SK-N-SH (cell line): ENCODE measurements at regions not wholly inside any gene's neighbourhood (a gene's known extent, or its start where the extent isn't known, plus 50 kb on each side); places are given as distances from the start of the nearest gene placed in this dataset.

ENCODE experiments used
- CTCF ChIA-PET: fragments of 300-600, 350-600 bp; formaldehyde crosslinking; extraction: SDS; loops from one replicate; lab custom pipeline; 2021; lab: Yijun Ruan, JAX
- POLR2A ChIA-PET: fragments of 350-600 bp; sonication (Branson Sonifier 250); formaldehyde crosslinking; extraction: SDS; loops from one replicate; lab custom pipeline; 2020; ENCODE audit warnings: antibody characterized with exemption, inconsistent platforms; lab: Yijun Ruan, JAX
- DNase-seq: peaks from one replicate; pipeline ENCODE4 v3.0.0; 2012
- H2AFZ ChIP-seq: fragments of 200-600 bp; sonication (generic); 2 replicates; pipeline ENCODE4 v1.8.1; 2016; ENCODE audit warnings: antibody characterized with exemption, mild to moderate bottlenecking, low read depth
- H3F3A ChIP-seq: fragments of 200-600 bp; sonication (generic); replicated peaks from 2 replicates; pipeline ENCODE3; 2016; ENCODE audit warnings: antibody characterized with exemption, mild to moderate bottlenecking; ENCODE audit not compliant: insufficient read depth
- H3K27ac ChIP-seq, 2 experiments: fragments of 200-500 bp in 1 of 2; fragments of 200-600 bp in 1 of 2; sonication (Bioruptor generic) in 1 of 2; sonication (generic), shearing (Covaris generic) in 1 of 2; 2 replicates each; pipeline versions ENCODE4 v1.5.1 to v1.6.1; 2014 to 2016; ENCODE audit warnings: low read depth in 2 of 2, inconsistent platforms in 1 of 2, low read length in 1 of 2, mild to moderate bottlenecking in 1 of 2, mixed read lengths in 1 of 2
- H3K27me3 ChIP-seq: fragments of 200-600 bp; sonication (generic), shearing (Covaris generic); 2 replicates; pipeline ENCODE4 v1.6.1; 2016; ENCODE audit warnings: mixed run types; ENCODE audit not compliant: insufficient read depth
- H3K36me3 ChIP-seq, 2 experiments: fragments of 200-500 bp in 1 of 2; fragments of 200-600 bp in 1 of 2; sonication (Bioruptor generic) in 1 of 2; sonication (generic) in 1 of 2; replicated peaks in 1 of 2; 2 replicates each; pipeline versions ENCODE3 to v1.5.1; 2014 to 2016; ENCODE audit warnings: low read length in 1 of 2, mild to moderate bottlenecking in 1 of 2; ENCODE audit not compliant: insufficient read depth in 2 of 2, control insufficient read depth in 1 of 2
- H3K4me1 ChIP-seq, 2 experiments: fragments of 200-500 bp in 1 of 2; fragments of 200-600 bp in 1 of 2; sonication (Bioruptor generic) in 1 of 2; sonication (generic), shearing (Covaris generic) in 1 of 2; 2 replicates each; pipeline versions ENCODE4 v1.5.1 to v1.6.1; 2014 to 2016; ENCODE audit warnings: low read depth in 1 of 2, low read length in 1 of 2, mixed run types in 1 of 2; ENCODE audit not compliant: insufficient read depth in 2 of 2, control insufficient read depth in 1 of 2
- H3K4me2 ChIP-seq: fragments of 200-600 bp; sonication (generic), shearing (Covaris generic); 2 replicates; pipeline ENCODE4 v1.6.1; 2017; ENCODE audit warnings: mixed run types
- H3K4me3 ChIP-seq, 2 experiments: fragments of 200-500 bp in 1 of 2; fragments of 200-600 bp in 1 of 2; sonication (Bioruptor generic) in 1 of 2; sonication (generic), shearing (Covaris generic) in 1 of 2; 2 replicates each; pipeline versions ENCODE4 v1.5.1 to v1.8.1; 2014 to 2016; ENCODE audit warnings: low read depth in 2 of 2, inconsistent platforms in 1 of 2, low read length in 1 of 2, mild to moderate bottlenecking in 1 of 2, mixed read lengths in 1 of 2, moderate library complexity in 1 of 2
- H3K79me2 ChIP-seq: fragments of 200-600 bp; sonication (generic); 2 replicates; pipeline ENCODE4 v1.8.1; 2017; ENCODE audit warnings: mild to moderate bottlenecking; ENCODE audit not compliant: insufficient read depth
- H3K9ac ChIP-seq: fragments of 200-600 bp; sonication (generic); 2 replicates; pipeline ENCODE4 v1.6.1; 2017; ENCODE audit warnings: mixed run types
- H3K9me2 ChIP-seq: fragments of 200-600 bp; sonication (generic); 2 replicates; pipeline ENCODE4 v1.6.1; 2017; ENCODE audit warnings: mixed run types
- H3K9me3 ChIP-seq: fragments of 200-600 bp; sonication (generic); 2 replicates; pipeline ENCODE4 v1.6.1; 2017; ENCODE audit warnings: mixed run types, mild to moderate bottlenecking, moderate library complexity
- H4K20me1 ChIP-seq: fragments of 200-600 bp; sonication (generic); 2 replicates; pipeline ENCODE4 v1.6.1; 2017; ENCODE audit warnings: mild to moderate bottlenecking, mixed run types; ENCODE audit not compliant: insufficient read depth
- CHD2 ChIP-seq: fragments of 150-350 bp; IDR thresholded peaks from 2 replicates; pipeline ENCODE4 v1.6.1; 2018; ENCODE audit warnings: low read length; ENCODE audit not compliant: partially characterized antibody
- ELF1 ChIP-seq: IDR thresholded peaks from 2 replicates; pipeline ENCODE4 v1.4.0; 2012
- EP300 ChIP-seq, 2 experiments: IDR thresholded peaks; 2 replicates each; pipeline versions ENCODE4 v1.4.0 to v1.6.1; 2012; ENCODE audit warnings: borderline replicate concordance in 1 of 2, low read depth in 1 of 2, low read length in 1 of 2
- EZH2phosphoT487 ChIP-seq: fragments of 200-600 bp; sonication (generic); IDR thresholded peaks from 2 replicates; pipeline ENCODE4 v1.6.1; 2017; ENCODE audit warnings: low read depth, mixed run types, mild to moderate bottlenecking, antibody characterized with exemption, moderate library complexity, borderline replicate concordance
- FOSL2 ChIP-seq: IDR thresholded peaks from 2 replicates; pipeline ENCODE4 v1.4.0; 2012; ENCODE audit warnings: low read depth, mild to moderate bottlenecking, moderate library complexity, borderline replicate concordance
- FOXJ3 ChIP-seq: sonication (generic); formaldehyde crosslinking; IDR thresholded peaks from 2 replicates; pipeline ENCODE4 v1.5.1; 2020; ENCODE audit warnings: mild to moderate bottlenecking, missing genetic modification reagents
- GABPA ChIP-seq: IDR thresholded peaks from 2 replicates; pipeline ENCODE4 v1.4.0; 2012; ENCODE audit warnings: low read depth, mild to moderate bottlenecking
- MEF2A ChIP-seq: IDR thresholded peaks from 2 replicates; pipeline ENCODE4 v1.4.0; 2012; ENCODE audit warnings: low read depth, borderline replicate concordance
- NFIC ChIP-seq: IDR thresholded peaks from 2 replicates; pipeline ENCODE4 v1.4.0; 2012; ENCODE audit warnings: borderline replicate concordance
- PBX3 ChIP-seq: IDR thresholded peaks from 2 replicates; pipeline ENCODE4; 2012
- POLR2AphosphoS5 ChIP-seq: IDR thresholded peaks from 2 replicates; pipeline ENCODE4 v1.6.1; 2012; ENCODE audit warnings: low read depth, low read length
- RAD21 ChIP-seq: IDR thresholded peaks from 2 replicates; pipeline ENCODE4 v1.6.1; 2012; ENCODE audit warnings: mild to moderate bottlenecking, low read length
- RFX5 ChIP-seq: IDR thresholded peaks from 2 replicates; pipeline ENCODE4 v1.6.1; 2012; ENCODE audit warnings: mild to moderate bottlenecking, improper control_type of control experiment, low read length
- RXRA ChIP-seq: IDR thresholded peaks from 2 replicates; pipeline ENCODE4 v1.4.0; 2012; ENCODE audit warnings: low read depth, mild to moderate bottlenecking, borderline replicate concordance
- SIN3A ChIP-seq: IDR thresholded peaks from 2 replicates; pipeline ENCODE4 v1.6.1; 2012; ENCODE audit warnings: low read depth, mild to moderate bottlenecking, low read length, moderate library complexity, borderline replicate concordance
- SMC3 ChIP-seq: IDR thresholded peaks from 2 replicates; pipeline ENCODE4 v1.6.1; 2012; ENCODE audit warnings: low read depth, low read length, improper control_type of control experiment
- TAF1 ChIP-seq: IDR thresholded peaks from 2 replicates; pipeline ENCODE4 v1.6.1; 2012; ENCODE audit warnings: low read depth, mild to moderate bottlenecking, low read length, moderate library complexity, borderline replicate concordance
- TEAD4 ChIP-seq: IDR thresholded peaks from 2 replicates; pipeline ENCODE4 v1.4.0; 2012; ENCODE audit warnings: mild to moderate bottlenecking, borderline replicate concordance; ENCODE audit not compliant: insufficient read depth
- USF1 ChIP-seq: IDR thresholded peaks from 2 replicates; pipeline ENCODE4 v1.4.0; 2012; ENCODE audit warnings: low read depth, borderline replicate concordance
- USF2 ChIP-seq: fragments of 150-350 bp; IDR thresholded peaks from 2 replicates; pipeline ENCODE4 v1.6.1; 2017; ENCODE audit warnings: antibody characterized with exemption, low read length, low read depth, borderline replicate concordance
- YY1 ChIP-seq: IDR thresholded peaks from 2 replicates; pipeline ENCODE4 v1.4.0; 2012; ENCODE audit warnings: low read depth, mild to moderate bottlenecking
- WGBS: methylation state at CpG from one replicate; pipeline ENCODE4 v1.1.6; 2017; ENCODE audit warnings: low lambda C conversion rate; 5-methylcytosine and 5-hydroxymethylcytosine counted together

- 4% methylated on average over 10 of the region's 10 CpGs for WGBS
- Histone ChIP-seq H3K4me2 (no peak overlapping the region), H4K20me1 (no peaks in the 10 kb centered on the region)
- TF ChIP-seq TEAD4: no peak
- TF ChIP-seq ELF1: no peak
- TF ChIP-seq GABPA: no peak
- TF ChIP-seq YY1: no peak
- no peak for TF ChIP-seq CHD2
- TF ChIP-seq EZH2phosphoT487: no peak
- TF ChIP-seq NFIC: no peak
- TF ChIP-seq, all 33 proteins: peak for 0
- no peak overlapping the region for H3K27ac ChIP-seq
- no peaks in the 10 kb centered on the region for H3K9me3 ChIP-seq
- H2AFZ ChIP-seq: no peak overlapping the region
- POLR2A ChIA-PET: no interaction called here
- CTCF ChIA-PET: no interaction called here
- no peaks in the 10 kb centered on the region for H3F3A ChIP-seq
- H3K9ac ChIP-seq: no peak overlapping the region
- no peaks in the 10 kb centered on the region for H3K27me3 ChIP-seq
- no peaks in the 10 kb centered on the region for H3K79me2 ChIP-seq
- H3K4me3 ChIP-seq: no peak overlapping the region
- no peaks in the 10 kb centered on the region for H3K4me1 ChIP-seq
- no peaks in the 10 kb centered on the region for H3K36me3 ChIP-seq
- H3K9me2 ChIP-seq: no peaks in the 10 kb centered on the region
- no peak for DNase-seq
Observed at GRCh38 chr9:12162181-12162815, 530.9 kb upstream of the TYRP1 start.

- Histone ChIP-seq H3K9me2 (no peaks in the 10 kb centered on the region), H3K9ac (no peak overlapping the region), H3K36me3 (no peaks in the 10 kb centered on the region), H3K27ac (no peak overlapping the region), H2AFZ (no peak overlapping the region), H3K9me3 (no peaks in the 10 kb centered on the region), H3K79me2 (no peaks in the 10 kb centered on the region), H3K4me3 (no peak overlapping the region), H3F3A (no peaks in the 10 kb centered on the region), H4K20me1 (no peaks in the 10 kb centered on the region), H3K27me3 (no peaks in the 10 kb centered on the region), H3K4me1 (no peaks in the 10 kb centered on the region), H3K4me2 (no peak overlapping the region)
- ChIA-PET CTCF (no interaction called here), POLR2A (no interaction called here)
- 7% methylated on average over 3 of the region's 3 CpGs for WGBS
- no peak for TF ChIP-seq SIN3A
- TF ChIP-seq SMC3: no peak
- no peak for TF ChIP-seq USF1
- no peak for TF ChIP-seq RXRA
- TF ChIP-seq CHD2: no peak
- no peak for TF ChIP-seq FOXJ3
- TF ChIP-seq MEF2A: no peak
- no peak for TF ChIP-seq RAD21
- no peak for TF ChIP-seq PBX3
- no peak for TF ChIP-seq EP300 (IDR thresholded peaks at IDR 0.05; ENCODE audit: borderline replicate concordance in 1 of 2, low read depth in 1 of 2, low read length in 1 of 2)
- no peak for TF ChIP-seq RFX5
- no peak for TF ChIP-seq TAF1
- TF ChIP-seq FOSL2: no peak
- no peak for TF ChIP-seq USF2
- no peak for TF ChIP-seq YY1
- no peak for TF ChIP-seq NFIC
- TF ChIP-seq POLR2AphosphoS5: no peak
- DNase-seq: no peak
Observed at GRCh38 chr9:12163723-12164458, 529.3 kb upstream of the TYRP1 start.
